ENCODE measurements at regions not wholly inside any gene's neighbourhood (a gene's known extent, or its start where the extent isn't known, plus 50 kb on each side); places are given as distances from the start of the nearest gene placed in this dataset.

DNA sequence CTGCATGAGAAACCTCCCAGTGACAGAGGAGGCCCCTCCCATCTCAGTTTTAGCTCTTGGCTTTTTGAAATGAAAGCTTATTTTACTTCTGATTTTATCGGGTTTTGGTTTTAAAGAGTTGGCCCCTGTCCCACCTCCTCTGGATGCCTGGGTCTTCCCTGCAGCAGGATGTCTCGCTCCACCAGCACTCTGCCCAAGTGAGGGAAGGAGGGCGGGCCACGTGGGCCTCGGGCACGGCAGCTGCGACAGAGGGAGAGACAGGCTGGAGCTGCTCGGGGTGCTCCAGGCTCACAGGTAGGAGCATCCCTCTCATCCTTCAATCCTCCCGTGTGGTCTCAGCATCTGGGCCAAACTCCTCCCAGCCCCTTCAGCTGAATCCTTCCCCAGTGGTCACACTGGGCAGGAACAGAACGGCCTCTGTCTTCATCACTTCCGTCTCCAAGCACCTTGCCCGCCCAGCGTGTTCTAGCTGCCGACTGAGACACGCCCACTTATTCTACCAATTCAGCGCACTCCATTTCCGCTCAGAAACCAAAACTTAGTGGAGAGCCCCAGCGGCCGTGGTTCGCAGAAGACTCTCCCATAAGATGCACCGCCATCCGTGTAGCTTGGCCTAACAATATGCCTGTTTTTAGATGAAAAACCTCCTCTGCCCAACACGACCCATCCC, 222.9 kb downstream of the GLRX3 start:
- TF ChIP-seq POLR2A (IDR thresholded peaks at IDR 0.05) = no peak
- TF ChIP-seq, protein P1, sequence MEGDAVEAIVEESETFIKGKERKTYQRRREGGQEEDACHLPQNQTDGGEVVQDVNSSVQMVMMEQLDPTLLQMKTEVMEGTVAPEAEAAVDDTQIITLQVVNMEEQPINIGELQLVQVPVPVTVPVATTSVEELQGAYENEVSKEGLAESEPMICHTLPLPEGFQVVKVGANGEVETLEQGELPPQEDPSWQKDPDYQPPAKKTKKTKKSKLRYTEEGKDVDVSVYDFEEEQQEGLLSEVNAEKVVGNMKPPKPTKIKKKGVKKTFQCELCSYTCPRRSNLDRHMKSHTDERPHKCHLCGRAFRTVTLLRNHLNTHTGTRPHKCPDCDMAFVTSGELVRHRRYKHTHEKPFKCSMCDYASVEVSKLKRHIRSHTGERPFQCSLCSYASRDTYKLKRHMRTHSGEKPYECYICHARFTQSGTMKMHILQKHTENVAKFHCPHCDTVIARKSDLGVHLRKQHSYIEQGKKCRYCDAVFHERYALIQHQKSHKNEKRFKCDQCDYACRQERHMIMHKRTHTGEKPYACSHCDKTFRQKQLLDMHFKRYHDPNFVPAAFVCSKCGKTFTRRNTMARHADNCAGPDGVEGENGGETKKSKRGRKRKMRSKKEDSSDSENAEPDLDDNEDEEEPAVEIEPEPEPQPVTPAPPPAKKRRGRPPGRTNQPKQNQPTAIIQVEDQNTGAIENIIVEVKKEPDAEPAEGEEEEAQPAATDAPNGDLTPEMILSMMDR (IDR thresholded peaks at IDR 0.05) = no peak
